ENCODE measurements at regions not wholly inside any gene's neighbourhood (a gene's known extent, or its start where the extent isn't known, plus 50 kb on each side); places are given as distances from the start of the nearest gene placed in this dataset.

DNA sequence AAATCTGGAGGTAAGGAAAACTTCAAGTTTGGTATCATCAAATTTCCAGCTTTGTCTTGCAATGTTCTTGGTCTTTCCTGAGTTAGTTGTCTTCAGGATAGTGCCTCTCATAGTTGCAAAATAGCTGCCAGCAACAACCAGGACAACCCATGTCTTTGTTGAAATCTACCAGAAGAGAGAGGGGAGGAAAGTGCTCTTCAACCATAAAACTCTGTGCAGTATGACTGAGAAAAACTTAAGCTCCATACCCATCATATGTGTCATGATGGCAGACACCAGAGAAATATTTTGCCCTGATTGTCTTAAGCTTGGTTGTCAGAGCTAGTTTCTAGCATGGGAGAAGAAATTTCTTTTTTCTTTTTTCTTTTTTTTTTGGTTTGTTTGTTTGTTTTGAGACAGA, 103.3 kb downstream of the SPRY2 start:
- peak; percentile 16 for DNase-seq (ENCODE audit: low read depth)

DNA sequence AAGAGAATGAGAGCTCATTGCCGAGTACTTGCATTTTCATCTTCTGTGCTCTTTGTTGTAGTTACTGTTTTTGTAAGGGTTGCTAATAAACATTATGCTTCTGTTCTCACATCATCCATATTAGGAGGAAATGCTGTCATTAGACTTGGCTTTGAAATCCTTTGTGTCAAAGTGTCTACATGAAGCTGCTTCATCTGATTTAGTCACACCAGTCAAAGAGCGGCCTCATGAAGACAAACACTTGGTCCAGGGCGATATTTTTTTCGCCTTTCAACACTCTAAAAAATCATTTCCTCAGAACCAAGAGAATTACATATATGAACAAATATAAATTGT, 105.0 kb downstream of the SPRY2 start:
- DNase-seq (ENCODE audit: low read depth), result no peak

DNA sequence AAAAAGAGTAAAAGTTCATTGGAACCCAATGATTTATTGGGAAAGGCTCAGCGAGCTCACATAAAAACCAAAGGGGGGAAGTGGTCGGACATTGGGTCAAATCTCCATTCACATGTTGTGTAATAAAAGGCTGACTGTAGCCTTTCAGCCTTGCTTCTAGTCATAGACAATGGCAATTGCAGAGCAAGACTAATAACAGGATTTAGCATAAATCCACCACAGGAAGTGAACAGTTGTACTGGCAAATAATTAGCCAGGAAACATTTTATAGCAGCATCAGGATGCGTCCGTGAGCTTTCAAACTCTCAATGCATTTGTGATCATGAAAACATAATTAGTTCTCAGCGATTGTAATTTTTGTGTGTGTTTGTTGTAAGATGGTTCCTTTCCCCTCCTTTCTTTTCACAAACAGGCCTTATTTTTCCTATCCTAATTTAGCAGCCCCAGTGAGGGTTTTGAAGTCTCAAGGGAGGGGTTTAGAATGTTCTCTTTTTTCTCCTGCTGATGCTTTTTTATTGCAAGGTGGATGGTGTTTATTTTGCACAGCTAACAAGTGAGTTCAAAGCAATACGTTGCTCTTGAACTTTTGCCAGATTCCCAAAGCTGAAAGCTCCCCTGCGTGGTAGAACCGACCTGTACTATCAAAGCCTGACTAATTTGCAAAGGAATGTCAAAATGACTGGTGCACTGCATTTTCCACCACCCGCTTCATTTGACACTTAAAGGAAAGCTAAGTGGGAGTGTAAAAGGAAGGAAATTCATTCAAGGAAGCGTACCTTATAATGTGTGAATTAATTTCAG, 105.6 kb downstream of the SPRY2 start:
- DNase-seq (ENCODE audit: low read depth), result peak; percentile 21

DNA sequence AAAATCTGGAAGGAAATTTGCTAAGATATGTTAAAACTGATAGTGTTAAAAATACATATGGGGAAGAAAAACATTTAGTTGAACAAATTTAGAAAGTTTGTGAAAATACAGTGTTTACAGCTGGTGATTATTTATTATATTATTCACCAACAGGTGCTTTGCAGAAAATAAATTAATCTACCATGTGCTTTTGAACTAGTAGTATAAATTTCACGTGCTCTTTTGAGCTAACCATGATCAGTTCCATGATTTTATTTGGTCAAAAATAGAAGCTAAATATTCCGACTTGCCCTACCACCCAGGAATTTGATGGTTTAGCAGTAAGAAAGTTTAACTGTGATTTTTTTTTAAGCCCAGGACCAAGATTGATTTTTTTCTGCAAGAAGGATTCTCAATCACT, 113.3 kb downstream of the SPRY2 start:
- DNase-seq (ENCODE audit: low read depth), result no peak

DNA sequence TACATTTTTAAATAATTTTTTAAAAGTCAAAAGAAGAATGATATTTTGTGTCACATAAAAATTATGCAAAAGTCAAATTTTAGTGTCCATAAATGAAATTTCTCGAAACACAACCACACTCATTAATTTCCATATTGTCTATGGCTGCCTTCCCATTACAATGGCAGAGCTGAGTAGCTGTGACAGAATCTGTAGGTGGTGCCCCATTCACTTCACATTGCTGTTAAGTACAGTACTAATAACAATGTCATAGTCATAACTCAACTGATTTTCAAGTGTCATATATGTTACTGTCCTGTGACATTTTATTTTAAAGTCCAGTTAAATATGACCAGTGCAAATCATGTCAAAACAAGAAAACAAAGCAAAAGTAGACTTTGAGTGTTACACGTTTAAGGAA, 114.3 kb downstream of the SPRY2 start:
- no peak for DNase-seq (ENCODE audit: low read depth)

DNA sequence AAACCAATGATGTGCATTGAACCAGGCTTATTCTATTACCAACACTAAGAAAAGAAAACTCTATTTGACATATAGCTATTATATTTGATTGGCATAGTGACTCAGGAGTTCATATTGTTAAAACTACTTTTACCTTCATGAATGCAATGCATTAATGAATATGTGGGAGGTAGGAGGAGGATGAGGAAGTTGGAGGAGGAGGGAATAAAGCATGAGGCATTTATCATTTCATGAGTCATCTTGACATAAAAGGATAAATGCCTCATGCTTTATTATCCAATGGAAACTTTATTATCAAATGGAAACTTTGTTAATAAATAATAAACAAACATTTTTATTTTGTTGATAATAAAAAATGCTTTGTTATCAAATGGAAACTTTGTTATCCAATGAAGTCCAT, 116.5 kb downstream of the SPRY2 start:
- peak; percentile 18 for DNase-seq (ENCODE audit: low read depth)

DNA sequence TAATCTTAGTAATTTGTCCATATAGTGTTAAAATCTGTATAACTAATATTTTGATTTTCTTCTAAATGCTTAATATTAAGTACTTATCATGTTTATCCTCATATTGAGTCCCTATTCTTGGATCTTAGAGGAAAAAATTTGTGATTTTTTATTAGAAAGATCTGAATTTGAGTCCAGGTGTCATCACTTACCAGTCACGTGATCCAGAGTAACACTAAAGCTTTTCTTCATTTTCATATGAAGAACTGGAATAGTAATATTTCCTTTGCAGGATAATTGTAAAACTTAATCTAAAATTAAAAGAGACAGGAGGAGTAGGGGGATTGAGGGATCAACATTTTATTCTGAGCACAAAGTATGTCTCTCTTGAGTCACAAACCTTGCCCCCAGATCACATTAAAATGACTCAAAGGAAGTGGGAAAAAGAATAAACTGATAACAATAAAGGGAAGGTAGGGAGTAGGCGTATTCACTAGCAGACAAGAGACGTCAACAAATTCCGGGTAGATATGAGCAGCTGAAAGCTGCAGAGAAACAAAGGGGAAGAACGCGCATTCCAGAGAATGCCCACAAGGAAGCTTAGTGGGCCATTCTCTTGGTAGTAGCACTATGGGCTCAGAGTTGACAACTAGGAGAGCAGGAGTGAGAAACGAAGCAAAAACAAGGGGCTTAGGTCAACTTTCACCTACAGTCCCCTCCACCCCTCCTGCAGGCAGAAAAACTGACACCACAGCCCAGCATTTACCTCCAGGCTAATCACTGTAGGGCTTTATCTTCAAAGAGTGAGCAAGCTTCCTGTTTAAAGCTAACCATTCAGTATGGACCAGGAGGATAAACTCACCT, 123.1 kb downstream of the SPRY2 start:
- peak; percentile 17 for DNase-seq (ENCODE audit: low read depth)

DNA sequence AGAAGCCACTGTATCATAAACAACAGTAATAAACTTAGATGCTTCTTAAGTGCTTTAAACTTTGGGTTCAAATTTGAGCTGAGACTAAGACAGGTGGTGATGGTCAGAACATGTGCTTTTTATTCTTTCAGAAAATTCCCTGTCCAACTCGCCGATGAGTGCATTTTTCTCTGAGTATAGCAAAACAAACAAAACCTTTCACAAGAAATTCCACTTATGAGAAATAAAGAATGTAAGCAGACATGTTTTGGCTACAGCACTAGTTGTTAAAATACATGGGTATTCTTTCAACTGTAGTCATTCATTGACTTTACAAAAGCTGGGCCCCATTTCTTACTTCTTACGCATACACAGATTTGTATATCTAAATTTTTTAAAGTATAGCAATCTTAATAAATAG, 125.6 kb downstream of the SPRY2 start:
- peak; percentile 46 for DNase-seq (ENCODE audit: low read depth)

DNA sequence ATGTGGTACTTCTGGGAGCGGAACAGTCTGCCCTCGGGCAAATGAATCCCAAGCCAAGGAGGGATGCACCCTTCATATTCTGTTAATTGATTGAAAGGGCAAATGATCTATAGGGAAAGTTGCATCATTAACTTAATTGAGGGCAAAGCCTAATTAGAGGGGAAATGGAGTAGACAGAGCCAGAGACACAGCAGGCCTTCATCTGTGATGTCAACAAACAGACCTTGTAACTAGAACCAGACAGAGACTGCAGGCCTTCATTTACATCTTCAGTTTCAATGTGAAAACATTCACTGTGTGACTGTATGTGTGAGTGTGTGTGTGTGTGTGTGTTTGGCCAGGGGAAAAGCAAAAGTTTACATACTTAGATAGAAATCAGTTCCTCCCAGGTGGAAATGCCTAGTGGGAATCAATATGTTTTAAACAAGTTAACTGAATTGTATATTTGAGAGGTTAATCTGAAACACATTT, 126.4 kb downstream of the SPRY2 start:
- no peak for DNase-seq (ENCODE audit: low read depth)

DNA sequence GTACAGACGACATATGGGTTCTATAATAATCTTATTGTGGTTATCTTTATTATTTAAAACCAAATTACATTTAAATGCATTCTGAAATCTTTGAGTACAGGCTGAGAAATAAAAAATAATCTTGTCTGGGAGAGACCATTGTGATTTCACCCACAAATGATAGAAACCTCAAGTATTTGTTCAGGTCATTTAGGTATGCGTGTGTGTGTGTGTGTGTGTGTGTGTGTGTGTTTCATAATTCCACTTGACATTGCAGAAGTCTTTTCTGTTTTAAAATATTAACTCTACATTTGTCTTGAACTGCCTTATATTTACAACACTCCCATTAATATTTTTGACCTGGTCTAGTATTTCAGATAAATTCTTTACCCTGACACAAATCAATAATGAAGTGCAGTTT, 126.9 kb downstream of the SPRY2 start:
- DNase-seq (ENCODE audit: low read depth), result no peak

DNA sequence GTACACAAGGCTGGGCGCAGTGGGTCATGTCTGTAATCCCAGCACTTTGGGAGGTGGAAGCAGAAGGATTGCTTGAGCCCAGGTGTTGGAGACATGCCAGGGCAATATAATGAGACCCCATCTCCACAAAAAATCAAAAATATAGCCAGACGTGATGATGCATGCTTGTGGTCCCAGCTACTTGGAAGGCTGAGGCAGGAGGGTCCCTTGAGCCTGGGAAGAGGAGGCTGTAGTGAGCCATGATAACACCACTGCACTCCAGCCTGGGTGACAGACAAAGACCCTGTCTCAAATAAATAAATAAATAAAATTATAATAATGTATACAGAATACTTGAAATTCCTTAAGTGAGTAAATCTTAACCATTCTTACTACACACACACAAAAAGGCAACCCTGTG, 127.7 kb downstream of the SPRY2 start:
- no peak for DNase-seq (ENCODE audit: low read depth)

DNA sequence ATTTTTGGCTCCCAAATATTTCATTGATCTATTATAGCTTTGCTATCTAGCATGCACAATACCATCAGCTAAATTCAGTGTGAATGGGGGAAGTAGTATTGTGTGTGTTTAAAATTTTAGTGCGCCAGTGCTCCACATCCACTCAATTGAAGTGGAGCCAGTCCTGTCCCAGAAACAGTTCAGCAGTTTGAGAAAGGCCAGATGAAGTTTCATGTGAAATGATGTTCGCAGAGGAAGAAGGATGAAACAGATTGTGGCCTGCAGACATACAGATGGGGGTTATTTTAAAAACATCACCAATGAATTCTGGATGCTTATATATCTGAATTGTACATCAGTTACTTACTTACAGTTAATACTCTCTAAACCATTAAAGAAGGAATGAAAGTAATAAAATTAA, 129.4 kb downstream of the SPRY2 start:
- no peak for DNase-seq (ENCODE audit: low read depth)

DNA sequence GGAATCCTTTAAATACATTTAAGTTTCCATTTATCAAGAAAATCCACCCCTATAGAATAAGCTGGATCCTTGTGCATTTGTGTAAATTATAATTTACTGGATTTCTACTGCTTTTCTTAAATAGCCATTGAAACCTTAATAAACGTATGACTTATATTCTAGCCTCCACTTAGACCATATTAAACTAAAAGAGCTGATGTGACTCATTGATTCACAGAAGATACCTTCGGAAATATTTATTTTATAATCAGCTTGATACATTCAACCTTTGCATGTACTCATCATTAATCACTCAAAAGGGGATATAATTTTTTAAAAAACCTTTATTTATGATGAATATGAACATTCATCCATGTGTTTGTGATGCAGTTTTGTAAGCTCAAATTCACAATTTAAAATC, 136.3 kb downstream of the SPRY2 start:
- DNase-seq (ENCODE audit: low read depth), result no peak

DNA sequence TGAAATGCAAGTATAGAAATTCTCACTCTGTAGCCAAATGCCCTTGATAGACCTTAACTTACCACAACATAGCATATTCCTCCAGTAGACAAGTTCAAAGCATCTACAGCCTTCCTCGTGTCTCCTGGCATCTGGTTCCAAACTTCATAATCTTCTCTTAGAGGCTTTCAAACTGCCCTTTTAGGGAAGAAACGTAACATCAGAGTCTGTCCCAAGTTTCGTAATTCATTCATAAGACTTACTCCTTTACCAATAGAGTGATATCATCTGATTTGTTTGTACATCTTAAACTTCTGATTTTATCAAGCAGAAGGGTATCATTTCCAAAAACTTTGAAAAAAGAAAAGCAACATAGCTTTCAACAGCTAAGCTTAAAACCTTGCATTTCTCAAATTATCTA, 137.4 kb downstream of the SPRY2 start:
- no peak for DNase-seq (ENCODE audit: low read depth)

DNA sequence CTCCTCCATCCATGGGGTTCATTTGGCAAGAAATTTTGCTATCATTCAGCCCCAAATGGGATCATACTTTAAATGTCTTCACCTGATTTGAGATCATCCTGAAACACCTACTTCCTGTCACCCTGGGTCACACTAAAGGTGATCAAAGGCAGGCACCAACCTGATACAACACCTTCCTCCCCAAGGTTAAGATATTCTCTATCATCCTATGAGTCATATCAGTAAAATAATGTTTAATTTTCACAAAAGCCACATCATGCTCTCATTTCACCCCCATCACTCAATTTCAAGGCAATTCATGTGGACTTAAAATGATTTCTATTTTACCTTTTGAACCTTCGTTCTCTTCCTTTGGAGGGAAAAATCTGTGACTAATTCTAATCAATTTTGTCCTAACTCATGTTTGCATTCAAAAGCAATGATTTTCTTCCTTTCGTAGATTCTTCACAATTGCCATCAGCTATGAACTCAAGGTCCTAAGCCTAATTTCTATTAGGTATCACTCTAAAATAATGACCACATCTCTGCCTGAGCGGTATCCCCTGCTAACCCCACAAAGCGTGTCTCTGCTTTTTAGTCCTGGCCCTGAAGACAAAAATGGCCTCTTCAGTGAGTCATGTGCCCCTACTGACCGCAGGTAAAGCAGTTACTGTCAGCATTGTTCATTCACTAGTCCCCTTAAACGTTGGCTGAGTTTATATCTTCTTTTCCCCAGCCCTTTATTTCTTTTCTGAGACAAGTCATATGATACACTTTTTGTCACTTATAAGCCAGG, 139.0 kb downstream of the SPRY2 start:
- no peak for DNase-seq (ENCODE audit: low read depth)

DNA sequence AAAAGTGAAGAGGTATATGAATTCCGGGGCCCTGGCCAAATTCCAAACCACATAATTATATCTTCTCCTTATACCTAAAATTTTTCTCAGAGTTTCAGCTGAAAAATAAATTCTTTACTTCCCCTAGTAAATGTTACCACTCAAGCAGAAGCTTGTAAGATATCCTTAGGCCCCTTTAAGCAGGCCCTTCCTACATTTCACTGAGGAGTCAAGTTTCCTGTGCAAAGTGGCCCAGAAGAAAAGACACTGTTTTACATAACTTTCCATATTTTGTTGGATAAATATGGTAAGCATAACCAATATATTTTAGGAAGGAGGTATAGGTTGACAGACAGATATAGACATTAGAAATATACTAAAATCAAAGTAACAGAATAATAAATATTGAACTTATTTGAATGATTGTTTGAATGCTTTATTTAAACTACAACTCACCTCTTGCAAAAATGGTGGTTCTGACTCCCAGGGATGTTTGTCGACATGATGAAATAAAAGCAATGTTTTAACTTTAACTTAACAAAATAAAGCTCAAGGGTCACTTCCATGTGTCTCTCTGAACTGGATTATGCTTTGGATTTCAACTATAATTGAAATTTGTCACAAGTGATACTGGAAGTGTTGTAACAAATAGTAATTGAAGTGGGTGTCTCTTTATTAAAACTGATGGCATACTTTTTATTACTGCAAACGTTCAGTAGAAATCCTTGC, 141.2 kb downstream of the SPRY2 start:
- DNase-seq (ENCODE audit: low read depth), result no peak

DNA sequence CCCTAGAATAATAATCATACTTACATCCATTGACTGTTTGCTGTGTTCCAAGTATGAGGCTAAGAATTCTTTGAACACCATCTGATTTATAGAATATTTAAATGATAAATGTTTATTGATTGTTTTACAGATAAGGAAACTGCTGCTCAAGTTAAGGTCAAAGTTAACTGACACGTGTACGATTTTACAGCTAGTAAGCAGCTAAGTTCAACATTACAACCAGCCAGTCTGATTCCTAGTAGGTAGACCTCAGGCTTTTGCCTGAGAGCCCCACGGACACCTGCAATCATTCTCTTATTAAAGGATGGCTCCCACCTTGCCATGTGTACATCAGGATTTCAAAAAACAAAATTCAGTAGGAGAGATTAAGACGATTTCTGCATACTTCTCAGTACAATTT, 141.9 kb downstream of the SPRY2 start:
- no peak for DNase-seq (ENCODE audit: low read depth)

DNA sequence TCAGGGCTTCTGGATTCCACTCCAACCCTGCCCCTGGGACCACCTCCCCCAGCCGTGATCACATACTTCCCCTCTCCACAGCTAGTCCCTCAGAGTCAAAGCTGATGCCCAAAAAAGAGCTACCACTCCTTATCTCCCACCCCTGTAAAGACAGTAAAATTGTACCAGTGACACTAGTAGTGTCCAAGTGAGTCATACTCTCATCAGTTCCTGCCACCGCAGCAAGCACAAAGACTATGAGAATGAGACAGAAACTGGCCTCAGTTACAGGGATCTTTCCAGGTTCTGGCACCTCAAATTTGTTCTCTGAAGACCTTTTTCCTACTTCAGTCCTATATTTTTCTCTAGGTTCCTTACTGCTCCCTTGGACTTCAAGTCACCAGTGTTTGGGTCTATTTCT, 144.2 kb downstream of the SPRY2 start:
- peak; percentile 21 for DNase-seq (ENCODE audit: low read depth)

DNA sequence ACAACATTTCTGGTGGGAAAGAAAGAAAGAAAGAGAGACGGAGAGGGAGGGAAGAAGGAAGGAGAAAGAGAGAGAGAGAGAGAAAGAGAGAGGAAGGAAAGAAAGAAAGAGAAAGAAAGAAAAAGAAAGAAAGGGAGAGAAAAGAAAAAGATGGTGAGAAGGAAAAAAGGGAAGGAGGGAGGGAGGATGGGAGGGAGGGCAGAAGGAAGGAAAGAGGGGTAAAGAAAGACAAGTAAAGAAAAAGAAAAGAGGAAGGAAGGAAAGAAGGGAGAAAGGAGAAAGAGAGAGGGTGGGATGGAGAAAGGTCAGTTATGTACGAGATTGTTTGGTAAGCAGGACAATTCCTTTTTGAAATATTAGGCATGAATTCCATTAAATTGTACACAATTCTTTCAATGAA, 145.3 kb downstream of the SPRY2 start:
- no peak for DNase-seq (ENCODE audit: low read depth)

DNA sequence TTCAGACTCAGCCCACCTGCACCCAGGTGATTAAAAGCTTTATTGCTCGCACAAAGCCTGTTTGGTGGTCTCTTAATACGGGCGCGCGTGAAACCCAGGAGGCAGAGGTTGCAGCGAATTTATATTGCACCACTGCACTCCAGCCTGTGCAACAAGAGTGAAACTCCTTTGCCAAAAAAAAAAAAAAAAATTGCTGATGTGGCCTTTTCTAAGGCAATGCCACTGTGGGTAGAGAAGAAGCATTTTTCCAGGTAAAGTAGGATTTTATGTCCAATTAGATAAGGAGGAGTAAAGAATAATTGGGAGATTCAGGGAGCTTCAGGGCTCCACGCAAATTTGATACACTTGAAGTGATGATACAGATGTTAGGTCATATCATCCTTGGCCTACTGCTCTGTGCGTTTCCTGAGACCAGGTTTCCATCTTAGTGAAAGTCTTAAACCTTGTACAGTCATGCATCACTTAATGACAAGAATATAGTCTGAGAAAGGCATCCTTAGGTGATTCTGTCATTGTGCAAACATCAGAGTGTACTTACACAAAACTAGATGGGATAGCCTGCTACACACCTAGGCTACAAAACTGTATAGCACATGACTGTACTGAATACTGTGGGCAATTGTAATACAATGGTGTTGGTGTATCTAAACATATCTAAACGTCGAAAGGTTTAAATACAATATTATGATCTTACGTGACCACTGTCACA, 150.9 kb downstream of the SPRY2 start:
- DNase-seq (ENCODE audit: low read depth), result no peak

DNA sequence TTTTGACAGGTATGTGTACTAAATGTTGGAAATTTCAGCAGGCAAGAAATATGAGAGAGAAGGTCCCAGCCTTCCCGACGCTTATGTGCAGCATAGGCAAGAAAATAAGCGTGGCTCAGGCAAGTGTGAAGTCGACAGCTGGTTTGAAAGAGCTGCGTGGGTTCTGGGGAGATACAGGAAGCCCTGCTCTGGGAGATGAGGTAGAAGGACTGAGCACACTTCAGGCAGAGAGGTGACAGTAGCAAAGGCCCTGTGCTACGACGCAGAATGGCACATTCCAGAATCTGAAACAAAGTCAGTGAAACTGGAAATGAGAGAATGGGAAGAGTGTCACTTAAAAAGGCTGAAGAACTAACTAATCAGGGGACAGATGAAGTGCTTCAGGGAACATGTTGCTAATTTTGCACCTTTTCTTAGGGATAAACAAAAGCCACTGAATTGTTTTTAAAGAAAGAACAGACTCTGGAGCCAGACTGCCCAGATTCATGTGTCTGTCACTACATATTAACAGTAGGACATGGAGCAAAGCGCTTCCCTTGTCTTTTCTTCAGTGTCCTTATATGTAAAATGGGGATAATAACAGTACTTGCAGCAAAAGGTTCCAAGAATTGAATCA, 160.1 kb downstream of the SPRY2 start:
- DNase-seq (ENCODE audit: low read depth), result no peak
